KMS-11 (cell line): ENCODE measurements at regions not wholly inside any gene's neighbourhood (a gene's known extent, or its start where the extent isn't known, plus 50 kb on each side); places are given as distances from the start of the nearest gene placed in this dataset.

Source experiments
- H2AFZ ChIP-seq: fragments of 200-600 bp; sonication (generic); 2 replicates; pipeline ENCODE4 v1.6.1; 2016; ENCODE audit warnings: antibody characterized with exemption, mixed run types, low read depth
- H3K27ac ChIP-seq: fragments of 200-600 bp; sonication (generic); 2 replicates; pipeline ENCODE4 v1.6.1; 2016; ENCODE audit warnings: mild to moderate bottlenecking, mixed run types
- H3K27me3 ChIP-seq: fragments of 200-600 bp; sonication (generic); 2 replicates; pipeline ENCODE4 v1.6.1; 2017; ENCODE audit warnings: mild to moderate bottlenecking, low read depth, mixed run types, moderate library complexity; ENCODE audit not compliant: insufficient read depth
- H3K36me3 ChIP-seq: fragments of 200-600 bp; sonication (generic); 2 replicates; pipeline ENCODE4 v1.6.1; 2017; ENCODE audit warnings: mild to moderate bottlenecking, mixed run types; ENCODE audit not compliant: insufficient read depth
- H3K4me1 ChIP-seq: fragments of 200-600 bp; sonication (generic); 2 replicates; pipeline ENCODE4 v1.6.1; 2016; ENCODE audit warnings: mild to moderate bottlenecking, low read depth, mixed run types; ENCODE audit not compliant: poor library complexity, severe bottlenecking
- H3K4me2 ChIP-seq: fragments of 200-600 bp; sonication (generic); 2 replicates; pipeline ENCODE4 v1.7.0; 2016; ENCODE audit warnings: mild to moderate bottlenecking, mixed run types
- H3K4me3 ChIP-seq: fragments of 200-600 bp; sonication (generic); IDR thresholded peaks from 2 replicates; pipeline ENCODE4 v1.6.1; 2017; ENCODE audit warnings: low read depth, low read length, mixed read lengths; ENCODE audit not compliant: insufficient read depth
- H3K79me2 ChIP-seq: fragments of 200-600 bp; sonication (generic); 2 replicates; pipeline ENCODE4 v1.6.1; 2016; ENCODE audit warnings: low read depth, mixed run types; ENCODE audit not compliant: insufficient read depth
- H3K9ac ChIP-seq: fragments of 200-600 bp; sonication (generic); 2 replicates; pipeline ENCODE4 v1.6.1; 2016; ENCODE audit warnings: mild to moderate bottlenecking, mixed run types
- H4K20me1 ChIP-seq: fragments of 200-600 bp; sonication (generic); 2 replicates; pipeline ENCODE4 v1.6.1; 2016; ENCODE audit warnings: mild to moderate bottlenecking, mixed run types; ENCODE audit not compliant: insufficient read depth
- CTCF ChIP-seq: fragments of 200-600 bp; sonication (generic); conservative IDR thresholded peaks from 2 replicates; pipeline ENCODE4 v1.6.1; 2017; ENCODE audit warnings: low read depth, mild to moderate bottlenecking, antibody characterized with exemption, low read length, moderate library complexity, mixed read lengths

- Histone ChIP-seq H2AFZ (no peak overlapping the region), H3K4me2 (no peak overlapping the region), H3K9ac (no peak overlapping the region), H3K36me3 (no peaks in the 10 kb centered on the region), H3K27ac (no peak overlapping the region), H3K4me1 (no peaks in the 10 kb centered on the region), H3K79me2 (no peaks in the 10 kb centered on the region), H4K20me1 (no peaks in the 10 kb centered on the region), H3K27me3 (no peaks in the 10 kb centered on the region), H3K4me3 (no peak overlapping the region)
- TF ChIP-seq CTCF = no peak
Observed at GRCh38 chr3:23085261-23085660, 117.9 kb upstream of the UBE2E2 start.

- Histone ChIP-seq H4K20me1 (no peaks in the 10 kb centered on the region), H2AFZ (no peak overlapping the region), H3K79me2 (no peaks in the 10 kb centered on the region), H3K4me1 (no peaks in the 10 kb centered on the region), H3K27ac (no peak overlapping the region), H3K4me3 (no peak overlapping the region), H3K4me2 (no peak overlapping the region), H3K27me3 (no peaks in the 10 kb centered on the region), H3K9ac (no peak overlapping the region), H3K36me3 (no peaks in the 10 kb centered on the region)
- no peak for TF ChIP-seq CTCF
Observed at GRCh38 chr3:23086331-23086730, 116.8 kb upstream of the UBE2E2 start.

- Histone ChIP-seq H2AFZ (no peak overlapping the region), H3K4me2 (no peak overlapping the region), H3K79me2 (no peaks in the 10 kb centered on the region), H3K9ac (no peak overlapping the region), H4K20me1 (no peaks in the 10 kb centered on the region), H3K4me3 (no peak overlapping the region), H3K27ac (no peak overlapping the region), H3K36me3 (no peaks in the 10 kb centered on the region), H3K27me3 (no peaks in the 10 kb centered on the region), H3K4me1 (no peaks in the 10 kb centered on the region)
- no peak for TF ChIP-seq CTCF
Observed at GRCh38 chr3:23086831-23087230, 116.3 kb upstream of the UBE2E2 start.

GRCh38 chr3:23094412-23094811, 108.7 kb upstream of the UBE2E2 start:
- Histone ChIP-seq H3K27ac (no peak overlapping the region), H2AFZ (no peak overlapping the region), H4K20me1 (no peaks in the 10 kb centered on the region), H3K79me2 (no peaks in the 10 kb centered on the region), H3K27me3 (no peaks in the 10 kb centered on the region), H3K9ac (no peak overlapping the region), H3K4me3 (no peak overlapping the region), H3K4me2 (no peak overlapping the region), H3K4me1 (no peaks in the 10 kb centered on the region), H3K36me3 (no peaks in the 10 kb centered on the region)
- TF ChIP-seq CTCF = no peak

GRCh38 chr3:23094890-23095462, 108.2 kb upstream of the UBE2E2 start:
- H3K9ac ChIP-seq = no peak overlapping the region
- H3K27me3 ChIP-seq = no peaks in the 10 kb centered on the region
- H3K4me1 ChIP-seq = no peaks in the 10 kb centered on the region
- H3K27ac ChIP-seq = no peak overlapping the region
- no peak for TF ChIP-seq CTCF
- H4K20me1 ChIP-seq = no peaks in the 10 kb centered on the region
- no peaks in the 10 kb centered on the region for H3K36me3 ChIP-seq
- H3K79me2 ChIP-seq = no peaks in the 10 kb centered on the region
- no peak overlapping the region for H3K4me2 ChIP-seq
- no peak overlapping the region for H2AFZ ChIP-seq
- H3K4me3 ChIP-seq = no peak overlapping the region
